ENCODE measurements at regions not wholly inside any gene's neighbourhood (a gene's known extent, or its start where the extent isn't known, plus 50 kb on each side); places are given as distances from the start of the nearest gene placed in this dataset.
"Not testable (repeated sequence)": the region's sequence is repeated elsewhere in the genome, so short reads cannot be mapped to it uniquely, and the experiment has no call there.

DNA sequence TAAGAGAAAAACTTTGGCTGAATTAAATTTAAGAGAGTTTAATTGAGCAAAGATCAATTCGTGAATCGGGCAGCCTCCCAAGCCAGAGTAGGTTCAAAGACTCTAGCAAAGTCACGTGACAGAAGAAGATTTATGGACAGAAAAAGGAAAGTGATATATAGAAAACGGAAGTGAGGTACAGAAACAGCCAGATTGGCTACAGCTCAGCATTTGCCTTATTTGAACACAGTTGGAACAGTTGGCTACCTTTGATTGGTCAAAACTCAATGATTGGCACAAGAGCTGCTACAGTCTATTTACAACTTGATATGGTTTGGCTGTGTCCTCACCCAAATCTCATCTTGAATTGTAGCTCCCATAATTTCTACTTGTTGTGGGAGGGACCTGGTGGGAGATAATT lies 102.6 kb downstream of the PLG start:
- no peak for DNase-seq

DNA sequence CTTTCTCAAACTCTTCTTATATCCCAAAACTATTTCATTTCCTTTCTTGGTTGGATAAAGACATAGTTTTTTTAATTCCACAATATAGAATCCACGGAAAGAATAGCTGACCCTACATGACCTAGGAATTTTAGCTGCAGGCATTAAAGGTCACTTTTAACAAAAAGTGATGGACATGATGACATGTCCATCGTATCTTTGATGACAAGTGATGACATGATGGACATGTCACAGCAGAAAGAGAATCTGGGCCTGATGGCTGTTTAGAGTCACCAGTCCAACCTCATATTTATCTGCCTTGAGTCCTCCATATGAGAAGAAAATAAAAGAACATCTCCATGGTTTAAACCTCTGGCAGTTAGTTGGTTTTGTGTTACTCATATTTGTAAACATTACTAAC lies 106.2 kb downstream of the PLG start:
- DNase-seq, result no peak

DNA sequence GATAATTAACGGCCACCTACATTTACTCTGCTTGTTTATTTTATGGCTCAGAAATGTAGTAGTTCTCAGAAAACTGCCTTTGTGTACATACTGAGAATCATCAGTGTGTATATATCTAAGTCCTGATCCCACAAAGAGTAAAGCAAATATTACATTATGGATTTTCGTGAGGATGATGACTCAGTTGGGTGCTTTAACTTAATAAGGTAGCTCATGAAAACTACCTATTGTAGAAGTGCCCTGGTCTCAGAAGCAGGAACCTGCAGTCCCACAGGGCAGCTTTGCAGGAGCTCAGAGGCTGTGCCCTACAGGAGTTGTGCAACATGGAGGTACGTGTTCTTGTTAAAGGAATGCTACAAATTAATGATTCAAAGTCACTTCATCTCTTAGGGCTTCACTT lies 108.2 kb downstream of the PLG start:
- DNase-seq, result no peak

DNA sequence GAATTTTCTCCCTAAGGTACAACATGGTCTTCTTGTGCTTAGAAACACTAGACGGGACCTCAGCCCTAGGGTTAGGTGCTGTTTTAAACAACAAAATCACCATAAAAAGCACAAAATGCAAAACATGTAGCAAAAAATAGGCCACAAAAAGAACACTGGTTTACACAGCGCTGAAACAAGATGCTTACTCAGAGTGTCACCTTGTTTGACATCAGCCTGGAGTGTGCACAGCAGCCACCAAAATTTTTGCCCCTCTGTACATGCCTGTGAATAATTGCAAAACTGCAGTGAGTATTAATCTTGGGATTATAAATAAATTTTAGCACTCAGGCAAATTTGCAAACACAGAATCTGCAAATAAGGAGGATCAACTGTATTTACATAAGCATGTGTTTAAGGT lies 110.1 kb downstream of the PLG start:
- DNase-seq, result no peak

DNA sequence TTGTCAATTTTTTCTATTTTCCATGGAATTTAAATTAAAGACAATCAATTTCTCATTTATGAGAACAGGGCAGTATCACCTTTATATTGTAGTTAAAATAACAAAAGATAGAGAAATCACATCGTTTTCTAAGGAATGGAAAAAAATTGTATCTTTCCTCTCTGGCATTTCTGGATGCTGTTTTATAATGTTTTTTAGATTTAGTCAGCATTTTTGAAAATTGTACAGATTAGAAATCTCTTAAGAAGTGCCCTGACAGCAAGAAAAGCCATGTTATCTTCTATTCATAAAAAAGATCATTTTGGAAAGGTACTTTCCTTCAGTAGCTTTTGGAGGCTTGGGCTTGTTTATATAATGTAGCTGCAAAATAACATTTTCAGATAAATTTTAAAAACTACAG lies 116.9 kb downstream of the PLG start:
- DNase-seq, result no peak

DNA sequence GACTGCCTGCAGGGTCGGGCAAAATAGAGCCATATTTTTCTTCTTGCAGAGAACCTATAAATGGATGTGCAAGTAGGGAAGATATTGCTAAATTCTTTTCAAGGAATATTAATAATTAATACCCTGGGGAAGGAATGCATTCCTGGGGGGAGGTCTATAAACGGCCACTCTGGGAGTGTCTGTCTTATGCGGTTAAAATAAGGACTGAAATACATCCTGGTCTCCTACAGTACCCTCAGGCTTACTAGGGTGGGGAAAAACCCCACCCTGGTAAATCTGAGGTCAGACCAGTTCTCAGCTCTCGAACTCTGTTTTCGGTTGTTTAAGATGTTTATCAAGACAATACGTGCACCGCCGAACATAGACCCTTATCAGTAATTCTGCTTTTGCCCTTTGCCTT lies 118.6 kb downstream of the PLG start:
- DNase-seq, result not testable (repeated sequence)

DNA sequence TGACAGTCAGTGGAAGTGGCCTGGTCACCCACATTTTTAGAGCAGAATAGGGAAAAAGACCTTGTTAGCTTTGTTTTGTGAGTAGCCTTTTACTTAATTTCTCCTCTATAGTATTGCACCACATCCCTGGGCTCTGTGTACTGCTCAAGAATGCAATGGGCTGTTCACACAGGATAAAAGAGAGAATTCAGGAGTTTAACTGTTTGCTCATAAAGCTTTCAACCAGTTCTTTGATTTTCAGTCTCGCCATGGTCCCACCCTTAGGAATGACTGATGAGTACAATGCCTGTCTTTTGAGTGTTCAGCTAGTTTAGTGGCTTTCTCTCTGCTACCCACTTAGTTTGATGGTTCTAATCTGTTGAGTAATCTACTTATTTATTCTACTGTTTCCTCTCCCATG lies 129.7 kb downstream of the PLG start:
- DNase-seq, result no peak

DNA sequence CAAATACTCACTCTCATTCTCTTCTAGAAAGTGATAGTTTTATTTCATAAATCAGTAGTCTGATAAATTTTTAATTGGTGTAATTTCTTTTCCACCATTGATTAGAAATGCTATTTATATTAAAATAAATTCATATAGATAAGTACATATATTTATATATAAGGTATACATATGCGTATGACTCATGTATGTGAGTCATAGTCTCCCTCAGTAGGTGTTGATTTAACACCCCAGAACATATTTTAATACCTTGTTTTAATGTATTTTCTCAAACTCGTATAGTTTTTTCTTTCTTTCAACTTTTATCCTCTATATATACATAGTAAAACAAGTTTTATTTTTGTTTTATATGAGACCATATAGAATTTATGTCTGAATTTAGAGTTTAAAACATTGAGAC lies 130.4 kb downstream of the PLG start:
- DNase-seq, result no peak

DNA sequence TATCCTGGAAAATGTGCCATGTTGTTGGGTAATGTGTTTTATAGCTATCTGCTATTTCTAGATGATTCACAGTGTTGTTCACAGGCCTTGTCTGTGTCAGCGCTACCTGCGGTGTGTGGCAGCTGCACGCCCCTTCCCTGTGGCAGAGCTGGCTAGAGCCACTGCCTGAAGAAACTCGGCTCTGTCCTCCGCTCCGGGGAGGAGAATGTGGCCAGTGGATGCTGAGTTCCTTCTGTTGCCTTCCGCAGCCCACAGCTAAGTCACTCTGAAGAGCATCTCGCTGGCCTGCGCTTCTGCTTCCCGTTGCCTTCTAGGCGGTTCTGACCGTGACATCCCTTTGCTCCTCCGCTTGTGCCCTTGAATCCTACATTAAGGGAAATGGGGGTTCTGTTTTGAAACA lies 135.1 kb downstream of the PLG start:
- no peak for DNase-seq

DNA sequence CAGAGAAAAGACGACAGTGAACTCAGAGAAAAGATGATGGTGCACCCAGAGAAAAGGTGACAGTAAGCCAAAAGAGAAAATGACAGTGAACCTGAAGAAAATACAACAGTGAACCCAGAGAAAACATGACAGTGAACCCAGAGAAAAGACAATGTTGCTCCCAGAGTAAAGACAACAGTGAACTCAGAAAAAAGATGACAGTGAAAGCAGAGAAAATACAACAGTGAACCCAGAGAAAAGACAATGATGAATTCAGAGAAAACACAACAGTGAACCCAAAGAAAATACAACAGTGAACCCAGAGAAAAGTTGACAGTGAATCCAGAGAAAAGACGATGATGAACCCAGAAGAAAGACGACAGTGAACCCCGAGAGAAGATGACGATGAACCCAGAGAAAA lies 140.5 kb upstream of the MAP3K4 start:
- DNase-seq, result no peak

DNA sequence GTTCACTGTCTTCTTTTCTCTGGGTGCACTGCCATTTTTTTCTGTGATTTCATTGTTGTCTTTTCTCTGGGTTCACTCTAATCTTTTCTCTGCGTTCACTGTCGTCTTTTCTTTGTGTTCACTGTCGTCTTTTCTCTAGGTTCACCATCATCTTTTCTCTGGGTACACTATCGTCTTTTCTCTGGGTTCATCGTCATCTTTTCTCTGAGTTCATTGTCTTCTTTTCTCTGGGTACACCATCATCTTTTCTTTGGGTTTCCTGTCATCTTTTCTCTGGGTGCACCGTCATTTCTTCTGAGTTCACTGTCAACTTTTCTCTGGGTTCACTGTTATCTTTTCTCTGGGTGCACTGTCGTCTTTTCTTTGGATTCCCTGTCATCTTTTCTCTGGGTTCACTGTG lies 137.6 kb upstream of the MAP3K4 start:
- no peak for DNase-seq

DNA sequence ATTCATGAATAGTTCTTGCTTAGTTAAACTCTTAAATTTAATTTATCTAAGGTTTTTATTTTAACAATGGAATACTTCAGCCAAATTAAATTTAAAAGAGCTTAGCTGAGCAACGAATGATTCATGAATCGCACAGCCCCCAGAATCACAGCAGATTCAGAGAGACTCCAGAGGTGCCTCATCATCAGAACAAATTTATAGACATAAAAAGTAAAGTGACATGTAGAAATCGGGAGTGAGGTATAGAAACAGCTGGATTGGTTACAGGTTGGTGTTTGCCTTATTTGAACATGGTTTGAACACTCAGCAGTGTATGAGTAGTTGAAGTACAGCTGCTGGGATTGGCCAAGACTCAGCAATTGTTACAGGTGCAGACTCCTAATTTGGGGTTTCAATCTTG lies 132.7 kb upstream of the MAP3K4 start:
- DNase-seq, result no peak

DNA sequence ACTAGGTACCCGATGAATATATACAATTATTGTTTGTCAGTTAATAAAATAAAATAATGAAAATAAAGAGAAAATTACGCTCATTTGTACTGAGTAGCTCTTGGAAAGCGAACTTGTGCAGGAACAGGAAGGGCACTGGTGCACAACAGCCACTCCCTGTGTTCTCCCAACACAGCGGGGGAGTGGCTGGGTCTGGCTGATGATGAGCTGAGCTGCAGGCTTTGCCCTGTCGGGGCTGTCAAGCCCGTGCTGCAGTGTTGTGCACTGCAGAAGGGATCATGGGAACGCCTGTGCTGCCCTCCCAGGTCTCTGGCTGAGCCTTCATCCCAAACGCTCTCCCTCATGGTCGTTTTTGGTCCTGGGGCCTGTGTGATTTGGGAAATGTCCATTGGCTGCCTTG lies 131.7 kb upstream of the MAP3K4 start:
- DNase-seq, result no peak

DNA sequence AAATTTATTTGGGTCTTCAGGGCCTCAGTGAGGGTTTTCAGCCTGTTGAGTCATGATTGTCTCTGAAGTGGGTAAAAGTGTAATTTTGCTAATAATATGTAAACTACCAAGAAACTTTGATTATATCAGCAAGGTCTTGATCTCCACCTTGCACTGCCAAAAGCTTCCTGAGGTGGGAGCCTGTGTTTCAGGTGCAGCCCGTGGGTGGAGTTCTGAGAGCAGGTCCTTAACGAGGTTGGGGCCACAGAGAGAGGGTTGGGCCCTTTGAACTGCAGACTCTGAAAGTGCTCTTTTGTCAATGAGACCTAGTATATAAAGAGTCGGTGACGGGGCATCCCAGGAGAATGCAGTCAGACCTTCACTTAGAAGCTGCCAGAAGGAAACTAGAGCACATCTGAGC lies 129.7 kb upstream of the MAP3K4 start:
- DNase-seq, result no peak

DNA sequence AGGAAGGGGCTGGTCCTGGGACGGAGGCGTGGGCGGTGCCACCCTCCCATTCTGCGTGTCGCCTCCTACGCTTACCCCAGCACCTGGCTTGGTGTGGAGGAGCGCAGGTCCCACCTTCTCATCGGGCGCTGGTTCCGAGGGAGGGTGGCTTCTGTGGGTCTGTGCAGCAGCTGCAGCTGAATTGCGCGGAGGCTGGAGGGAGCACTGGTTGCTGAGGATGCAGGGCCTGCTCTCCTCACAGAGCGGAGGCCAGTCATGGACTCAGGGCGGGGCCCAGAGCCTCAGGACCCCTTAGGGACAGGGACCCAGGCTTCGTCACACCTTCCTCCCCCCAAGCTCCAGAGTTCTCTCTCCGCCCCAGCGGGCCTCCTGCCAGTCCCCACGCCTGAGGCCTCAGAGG lies 127.8 kb upstream of the MAP3K4 start:
- no peak for DNase-seq

DNA sequence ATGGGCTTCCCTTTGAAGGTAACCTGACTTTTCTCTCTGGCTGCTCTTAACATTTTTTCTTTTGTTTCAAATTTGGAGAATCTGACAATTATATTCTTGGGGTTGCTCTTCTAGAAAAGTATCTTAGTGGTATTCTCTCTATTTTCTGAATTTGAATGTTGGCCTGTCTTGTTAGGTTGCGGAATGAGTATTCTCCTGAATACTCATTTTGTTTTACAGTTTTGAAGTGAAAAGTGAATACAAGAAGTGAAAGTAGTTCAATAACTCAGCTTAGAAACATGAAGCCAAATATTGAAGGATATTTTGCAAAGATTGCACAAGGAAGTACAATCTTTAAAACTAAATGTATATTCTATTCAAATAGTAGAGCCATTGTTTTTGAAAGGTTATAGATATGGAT lies 120.2 kb upstream of the MAP3K4 start:
- DNase-seq, result no peak

DNA sequence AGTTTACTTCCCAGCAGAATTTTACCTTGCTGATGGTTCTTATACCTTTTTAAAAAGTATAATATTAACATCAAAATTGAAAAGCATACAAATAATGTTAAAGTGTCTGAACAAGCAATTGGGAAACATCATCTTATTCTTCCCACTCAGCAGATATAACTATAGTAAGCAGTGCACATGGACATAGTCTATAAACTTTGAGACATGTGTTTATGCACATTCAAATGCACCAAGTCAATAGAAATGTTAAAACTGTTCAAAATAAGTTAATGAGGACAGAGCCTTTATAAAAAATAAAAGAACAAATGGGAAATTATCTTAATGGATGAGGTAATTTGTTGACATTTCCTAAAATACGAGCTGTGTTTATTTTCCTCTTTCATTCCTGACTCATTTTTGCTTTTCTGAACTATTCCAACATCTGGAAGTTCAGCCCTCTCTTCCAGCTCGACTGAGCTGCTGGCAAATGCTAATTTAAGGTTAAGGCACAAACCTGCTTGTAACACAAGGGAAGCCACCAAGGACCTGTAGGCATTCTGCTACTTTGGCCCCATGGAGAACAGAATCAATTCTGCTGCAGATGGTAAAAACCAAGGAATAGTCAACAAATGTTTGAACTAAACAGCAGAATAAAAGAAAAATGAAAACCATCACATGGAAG lies 110.3 kb upstream of the MAP3K4 start:
- no peak for DNase-seq

DNA sequence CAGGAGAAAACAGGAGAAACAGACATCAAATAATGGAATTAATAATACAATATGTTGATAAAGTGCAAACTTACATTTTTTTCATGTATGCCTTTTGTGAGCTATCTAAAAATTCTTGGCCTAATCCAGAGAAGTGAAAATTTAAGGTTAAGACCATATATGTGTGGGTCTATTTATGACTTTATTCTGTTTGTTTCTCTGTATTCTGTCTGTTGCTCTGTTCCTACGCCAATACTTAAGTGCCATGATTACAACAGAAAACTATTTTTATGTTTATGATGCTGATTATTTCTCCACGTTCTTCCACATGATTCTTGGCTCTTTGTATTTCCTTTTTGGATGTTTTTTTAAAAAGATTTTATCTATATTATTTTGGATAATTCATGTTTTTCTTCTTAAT lies 109.6 kb upstream of the MAP3K4 start:
- no peak for DNase-seq

DNA sequence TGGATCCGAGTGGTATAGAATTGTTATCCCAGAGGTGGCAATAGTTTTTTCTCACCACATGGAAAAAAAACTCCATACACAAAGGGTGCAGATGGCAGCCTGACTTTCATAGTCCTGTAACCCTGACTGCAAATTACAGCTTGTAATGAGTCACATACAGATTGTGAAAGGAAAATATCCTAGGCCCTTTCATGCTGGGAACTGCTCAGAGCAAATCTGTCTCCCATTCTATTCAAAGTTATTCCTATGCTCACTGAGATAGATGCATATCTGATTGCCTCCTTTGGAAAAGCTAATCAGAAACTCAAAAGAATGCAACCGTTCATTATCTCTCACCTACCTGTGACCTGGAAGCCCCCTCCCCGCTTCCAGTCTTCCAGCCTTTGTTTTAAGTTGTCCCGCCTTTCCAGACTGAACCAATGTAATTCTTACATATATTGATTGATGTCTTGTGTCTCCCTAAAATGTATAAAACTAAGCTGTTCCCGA lies 108.7 kb upstream of the MAP3K4 start:
- DNase-seq, result no peak

DNA sequence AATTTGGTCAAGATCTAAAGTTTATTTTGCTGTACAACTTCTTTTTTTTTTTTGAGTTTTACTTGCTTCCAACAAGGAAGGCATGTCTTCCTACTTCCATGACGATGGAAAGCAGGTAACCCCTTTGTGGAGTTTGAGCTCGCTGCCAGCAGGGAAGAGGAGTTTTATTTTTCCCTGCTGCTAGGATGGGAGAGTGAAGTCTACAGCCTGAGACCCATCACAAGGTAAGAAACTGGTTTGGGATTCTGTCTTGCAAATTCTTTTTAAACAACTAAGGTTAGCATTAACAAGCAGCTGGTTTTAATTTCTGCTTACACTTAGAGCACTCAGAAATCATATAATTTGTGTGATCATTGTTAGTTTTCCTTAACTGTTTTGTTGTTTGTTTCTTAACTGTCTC lies 108.0 kb upstream of the MAP3K4 start:
- no peak for DNase-seq

DNA sequence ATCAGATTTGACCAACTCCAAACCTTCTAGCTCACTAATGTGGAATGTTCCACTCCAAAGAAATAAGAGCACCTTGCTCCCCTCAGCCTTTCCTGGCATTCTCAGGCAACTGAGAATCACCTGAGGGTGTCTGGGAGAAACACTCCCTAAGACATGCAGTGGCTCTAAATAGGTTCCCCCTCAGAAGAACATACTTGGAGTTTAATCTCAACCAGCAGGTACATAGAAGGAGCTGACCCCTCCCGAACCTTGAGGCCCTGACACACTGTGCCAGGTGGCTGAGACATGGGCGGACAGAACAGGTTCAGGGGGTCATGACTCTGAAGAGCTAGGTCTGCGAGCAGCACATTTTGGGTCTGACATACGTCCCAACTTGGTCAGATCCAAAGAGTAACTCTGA lies 107.6 kb upstream of the MAP3K4 start:
- DNase-seq, result no peak

DNA sequence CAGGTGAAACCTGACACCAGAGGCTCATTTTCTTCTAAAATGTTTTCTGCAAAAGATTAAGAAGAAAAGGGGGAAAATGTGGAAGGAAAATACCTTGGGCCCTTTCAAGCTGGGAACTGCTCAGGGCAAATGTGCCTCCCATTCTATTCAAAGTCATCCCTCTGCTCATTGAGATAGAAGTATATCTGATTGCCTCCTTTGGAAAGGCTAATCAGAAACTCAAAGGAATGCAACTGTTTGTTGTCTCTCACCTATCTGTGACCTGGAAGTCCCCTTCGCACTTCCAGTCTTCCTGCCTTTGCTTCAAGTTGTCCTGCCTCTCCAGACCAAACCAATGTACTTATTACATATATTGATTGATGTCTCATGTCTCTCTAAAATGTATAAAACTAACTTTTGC lies 102.4 kb upstream of the MAP3K4 start:
- not testable (repeated sequence) for DNase-seq

DNA sequence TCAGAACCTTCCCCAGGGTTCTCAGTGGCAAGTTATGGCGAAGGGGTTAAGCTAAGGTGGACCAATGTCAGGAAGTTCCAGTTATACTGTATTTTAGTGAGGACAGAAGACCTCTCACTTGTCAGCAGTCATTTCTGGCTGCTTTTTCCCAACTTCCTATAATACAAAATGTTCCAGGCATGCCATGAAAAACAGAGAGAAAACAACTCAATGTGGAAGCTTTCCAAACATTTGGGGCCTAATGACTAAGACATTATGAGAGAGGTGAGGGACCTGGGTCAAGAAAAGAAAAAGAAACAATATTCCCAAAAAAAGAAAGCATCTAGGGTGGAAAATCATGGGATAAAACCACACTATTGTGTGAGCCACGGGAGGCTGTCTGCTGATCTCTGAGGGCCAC lies 99.9 kb upstream of the MAP3K4 start:
- DNase-seq, result no peak

DNA sequence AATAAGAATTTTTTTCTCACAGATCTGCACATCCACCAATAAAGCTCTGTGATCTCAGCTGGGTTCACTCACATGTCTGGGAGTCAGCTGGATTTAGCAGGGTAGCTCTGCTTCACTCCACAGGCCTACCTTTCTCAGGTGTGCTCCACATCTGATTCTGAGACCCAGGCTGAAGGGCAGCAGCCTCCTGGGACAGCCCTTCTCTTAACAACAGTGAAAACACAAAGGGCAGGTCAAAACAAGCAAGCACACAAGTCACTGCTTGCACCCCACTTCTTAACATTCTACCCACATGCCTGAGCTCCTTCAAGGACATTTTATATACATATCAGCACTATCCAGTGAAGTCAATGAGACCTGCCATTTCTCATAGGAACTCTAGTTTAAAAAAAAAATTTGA lies 96.0 kb upstream of the MAP3K4 start:
- no peak for DNase-seq

DNA sequence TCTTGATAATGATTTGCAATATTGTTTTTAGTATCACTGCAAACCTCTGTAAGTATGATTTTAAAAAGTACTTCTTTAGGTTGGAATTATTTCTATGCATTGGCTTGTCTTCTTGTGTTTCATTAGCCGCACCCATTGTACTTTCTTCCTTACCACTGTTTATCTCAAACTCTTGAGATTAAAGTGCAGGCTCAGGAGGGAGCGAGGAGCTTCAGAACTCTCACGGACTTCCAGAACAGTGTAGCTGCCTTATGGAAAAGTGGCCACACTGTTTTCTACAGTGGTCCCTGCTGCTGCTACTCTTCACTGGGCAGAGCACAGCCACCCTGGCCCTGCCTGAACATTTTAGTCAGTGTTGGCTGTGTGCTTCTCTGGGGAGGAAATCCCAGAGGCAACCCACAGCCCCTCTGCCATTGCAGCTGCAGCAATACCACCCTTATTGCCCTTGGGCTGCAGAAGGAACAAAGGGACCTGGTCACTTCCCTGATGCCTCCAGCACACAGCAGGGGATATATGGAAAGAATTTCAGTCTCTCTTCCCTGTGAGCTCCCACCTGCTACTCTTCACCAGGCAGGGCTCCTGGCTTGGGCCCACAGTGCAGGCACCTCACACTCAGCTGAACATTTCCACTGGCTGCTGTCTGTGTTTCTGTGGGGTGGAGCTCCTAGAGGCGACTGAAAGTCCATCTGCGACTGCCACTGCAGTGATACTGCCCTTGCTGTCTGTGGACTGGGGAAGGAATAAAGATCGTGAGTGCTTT lies 91.7 kb upstream of the MAP3K4 start:
- DNase-seq, result no peak
